HL-60 (cell line): ENCODE measurements at regions not wholly inside any gene's neighbourhood (a gene's known extent, or its start where the extent isn't known, plus 50 kb on each side); places are given as distances from the start of the nearest gene placed in this dataset.
"Not testable (repeated sequence)": the region's sequence is repeated elsewhere in the genome, so short reads cannot be mapped to it uniquely, and the experiment has no call there.

ENCODE experiments used
- DNase-seq, 2 experiments: peaks; one replicate each; pipeline ENCODE4 v3.0.0-alpha.2; 2010 to 2020; ENCODE audit warnings: low read depth in 1 of 2, low spot score in 1 of 2
- H3K27ac ChIP-seq: fragments of 250-450 bp; sonication (Bioruptor Pico); replicated peaks from 2 replicates; pipeline ENCODE4 v1.5.1; 2020; ENCODE audit warnings: mild to moderate bottlenecking, moderate library complexity
- H3K27me3 ChIP-seq: fragments of 250-450 bp; sonication (Bioruptor Pico); 2 replicates; pipeline ENCODE4 v1.5.1; 2021; ENCODE audit warnings: mild to moderate bottlenecking, moderate library complexity; ENCODE audit not compliant: insufficient read depth, poor library complexity, severe bottlenecking
- H3K4me3 ChIP-seq: replicated peaks from 2 replicates; pipeline ENCODE4 v1.5.1; 2011; ENCODE audit warnings: mild to moderate bottlenecking, control low read depth, low read length; ENCODE audit not compliant: insufficient read depth
- GABPA ChIP-seq: IDR thresholded peaks from 2 replicates; pipeline ENCODE4 v1.6.1; 2012; ENCODE audit warnings: low read depth
- POLR2AphosphoS5 ChIP-seq: IDR thresholded peaks from 2 replicates; pipeline ENCODE4 v1.6.1; 2012; ENCODE audit warnings: low read depth
- SPI1 ChIP-seq: IDR thresholded peaks from 2 replicates; pipeline ENCODE4 v1.6.1; 2012; ENCODE audit warnings: low read depth, mild to moderate bottlenecking, borderline replicate concordance
- TF ChIP-seq, protein P1 (sequence below): IDR thresholded peaks from one replicate; pipeline ENCODE4 v1.5.1; 2011; ENCODE audit warnings: low read length, control low read depth, inconsistent platforms; ENCODE audit not compliant: insufficient read depth
- TF ChIP-seq, protein P2 (sequence below): IDR thresholded peaks from 2 replicates; pipeline ENCODE4 v1.6.1; 2012; ENCODE audit warnings: low read depth; ENCODE audit not compliant: insufficient replicate concordance

DNA sequence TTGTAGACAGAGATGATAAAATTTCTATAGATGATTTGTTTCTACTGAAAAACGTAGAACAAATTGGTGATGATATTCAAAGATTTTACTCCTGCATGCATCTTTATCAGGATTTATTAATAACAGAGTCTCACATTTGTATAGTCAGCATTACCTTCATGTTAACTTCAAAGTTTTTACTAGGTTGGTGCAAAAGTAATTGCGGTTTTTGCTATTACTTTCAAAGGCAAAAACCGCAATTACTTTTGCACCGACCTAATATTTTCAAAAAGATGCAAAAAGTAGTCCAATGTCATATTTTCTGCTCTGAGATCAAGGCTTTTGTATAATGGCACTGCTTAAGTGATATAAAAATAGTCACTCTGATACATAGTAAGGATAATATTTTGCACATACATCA lies 536.4 kb upstream of the ADGRL3 start:
- Histone ChIP-seq H3K4me3 (no peak overlapping the region), H3K27ac (no peak overlapping the region), H3K27me3 (no peaks in the 10 kb centered on the region)
- no peak for DNase-seq
- TF ChIP-seq, protein P1, sequence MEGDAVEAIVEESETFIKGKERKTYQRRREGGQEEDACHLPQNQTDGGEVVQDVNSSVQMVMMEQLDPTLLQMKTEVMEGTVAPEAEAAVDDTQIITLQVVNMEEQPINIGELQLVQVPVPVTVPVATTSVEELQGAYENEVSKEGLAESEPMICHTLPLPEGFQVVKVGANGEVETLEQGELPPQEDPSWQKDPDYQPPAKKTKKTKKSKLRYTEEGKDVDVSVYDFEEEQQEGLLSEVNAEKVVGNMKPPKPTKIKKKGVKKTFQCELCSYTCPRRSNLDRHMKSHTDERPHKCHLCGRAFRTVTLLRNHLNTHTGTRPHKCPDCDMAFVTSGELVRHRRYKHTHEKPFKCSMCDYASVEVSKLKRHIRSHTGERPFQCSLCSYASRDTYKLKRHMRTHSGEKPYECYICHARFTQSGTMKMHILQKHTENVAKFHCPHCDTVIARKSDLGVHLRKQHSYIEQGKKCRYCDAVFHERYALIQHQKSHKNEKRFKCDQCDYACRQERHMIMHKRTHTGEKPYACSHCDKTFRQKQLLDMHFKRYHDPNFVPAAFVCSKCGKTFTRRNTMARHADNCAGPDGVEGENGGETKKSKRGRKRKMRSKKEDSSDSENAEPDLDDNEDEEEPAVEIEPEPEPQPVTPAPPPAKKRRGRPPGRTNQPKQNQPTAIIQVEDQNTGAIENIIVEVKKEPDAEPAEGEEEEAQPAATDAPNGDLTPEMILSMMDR = no peak
- TF ChIP-seq GABPA (no peak), POLR2AphosphoS5 (no peak), SPI1 (no peak)
- TF ChIP-seq, protein P2, sequence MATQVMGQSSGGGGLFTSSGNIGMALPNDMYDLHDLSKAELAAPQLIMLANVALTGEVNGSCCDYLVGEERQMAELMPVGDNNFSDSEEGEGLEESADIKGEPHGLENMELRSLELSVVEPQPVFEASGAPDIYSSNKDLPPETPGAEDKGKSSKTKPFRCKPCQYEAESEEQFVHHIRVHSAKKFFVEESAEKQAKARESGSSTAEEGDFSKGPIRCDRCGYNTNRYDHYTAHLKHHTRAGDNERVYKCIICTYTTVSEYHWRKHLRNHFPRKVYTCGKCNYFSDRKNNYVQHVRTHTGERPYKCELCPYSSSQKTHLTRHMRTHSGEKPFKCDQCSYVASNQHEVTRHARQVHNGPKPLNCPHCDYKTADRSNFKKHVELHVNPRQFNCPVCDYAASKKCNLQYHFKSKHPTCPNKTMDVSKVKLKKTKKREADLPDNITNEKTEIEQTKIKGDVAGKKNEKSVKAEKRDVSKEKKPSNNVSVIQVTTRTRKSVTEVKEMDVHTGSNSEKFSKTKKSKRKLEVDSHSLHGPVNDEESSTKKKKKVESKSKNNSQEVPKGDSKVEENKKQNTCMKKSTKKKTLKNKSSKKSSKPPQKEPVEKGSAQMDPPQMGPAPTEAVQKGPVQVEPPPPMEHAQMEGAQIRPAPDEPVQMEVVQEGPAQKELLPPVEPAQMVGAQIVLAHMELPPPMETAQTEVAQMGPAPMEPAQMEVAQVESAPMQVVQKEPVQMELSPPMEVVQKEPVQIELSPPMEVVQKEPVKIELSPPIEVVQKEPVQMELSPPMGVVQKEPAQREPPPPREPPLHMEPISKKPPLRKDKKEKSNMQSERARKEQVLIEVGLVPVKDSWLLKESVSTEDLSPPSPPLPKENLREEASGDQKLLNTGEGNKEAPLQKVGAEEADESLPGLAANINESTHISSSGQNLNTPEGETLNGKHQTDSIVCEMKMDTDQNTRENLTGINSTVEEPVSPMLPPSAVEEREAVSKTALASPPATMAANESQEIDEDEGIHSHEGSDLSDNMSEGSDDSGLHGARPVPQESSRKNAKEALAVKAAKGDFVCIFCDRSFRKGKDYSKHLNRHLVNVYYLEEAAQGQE = no peak

DNA sequence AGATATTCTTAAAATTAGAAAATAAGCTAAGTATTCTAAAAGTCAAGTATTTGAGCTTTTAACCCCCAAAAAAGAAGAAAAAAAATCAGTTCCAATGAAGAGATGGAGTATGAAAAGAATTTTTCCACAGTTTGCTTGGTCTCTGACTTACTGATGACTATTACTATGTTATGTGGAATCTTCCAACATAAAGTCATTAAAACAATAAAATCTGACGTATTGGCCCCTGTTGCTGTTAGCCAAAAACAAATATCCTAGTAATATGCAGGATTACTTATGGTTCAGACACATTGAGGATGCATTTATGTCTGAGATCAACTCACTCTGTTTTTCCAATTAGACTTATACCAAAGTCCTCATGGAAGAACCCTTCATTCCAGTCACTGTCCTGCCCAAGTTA lies 517.2 kb upstream of the ADGRL3 start:
- H3K4me3 ChIP-seq = no peak overlapping the region
- H3K27ac ChIP-seq = no peak overlapping the region
- H3K27me3 ChIP-seq = no peaks in the 10 kb centered on the region
- TF ChIP-seq POLR2AphosphoS5 (no peak), SPI1 (no peak)
- no peak for DNase-seq

DNA sequence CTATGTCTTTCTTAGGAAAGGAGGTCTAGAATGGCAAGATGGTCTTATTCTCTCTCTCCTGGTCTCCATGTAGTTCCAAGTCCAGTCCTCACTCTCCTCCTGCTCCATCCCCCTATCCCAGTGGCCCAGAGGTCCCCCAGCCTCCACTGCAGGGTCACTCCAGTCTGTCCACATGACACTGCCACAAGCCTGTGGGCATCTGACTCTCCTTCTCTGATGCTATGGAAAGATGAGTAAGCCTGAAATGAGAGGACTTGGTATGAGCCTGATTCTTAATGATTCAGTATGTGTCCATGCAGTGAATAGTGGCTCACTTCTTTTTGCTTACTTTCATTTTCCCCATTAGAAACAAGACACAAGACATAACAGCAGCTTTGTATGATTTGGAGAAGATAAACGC lies 516.8 kb upstream of the ADGRL3 start:
- TF ChIP-seq, protein P2 = no peak
- no peak for TF ChIP-seq GABPA
- TF ChIP-seq, protein P1 = no peak
- no peak for TF ChIP-seq POLR2AphosphoS5
- TF ChIP-seq SPI1 = no peak
- Histone ChIP-seq H3K27ac (no peak overlapping the region), H3K4me3 (no peak overlapping the region), H3K27me3 (no peaks in the 10 kb centered on the region)
- no peak for DNase-seq

DNA sequence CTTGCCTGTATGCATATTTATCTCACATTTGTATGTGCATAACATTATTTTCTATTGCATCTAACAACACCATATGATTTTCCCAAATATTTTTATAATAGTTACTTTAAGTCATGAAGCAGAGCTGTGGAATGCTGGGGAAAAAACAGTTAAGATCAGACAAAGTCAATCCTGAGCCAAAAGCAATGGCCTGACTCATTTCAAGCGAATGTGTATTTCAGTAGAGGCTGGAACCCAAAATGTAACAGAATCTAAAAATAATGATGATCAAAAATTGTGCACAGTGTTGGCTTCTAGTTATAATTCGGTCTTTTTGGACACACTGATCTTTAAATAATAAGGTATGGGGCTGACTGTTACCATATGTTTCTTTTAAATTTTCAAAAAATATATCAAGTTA lies 516.2 kb upstream of the ADGRL3 start:
- TF ChIP-seq, protein P2 = no peak
- no peak for TF ChIP-seq GABPA
- no peak for TF ChIP-seq POLR2AphosphoS5
- TF ChIP-seq, protein P1 = no peak
- Histone ChIP-seq H3K4me3 (no peak overlapping the region), H3K27ac (no peak overlapping the region), H3K27me3 (no peaks in the 10 kb centered on the region)
- no peak for DNase-seq

DNA sequence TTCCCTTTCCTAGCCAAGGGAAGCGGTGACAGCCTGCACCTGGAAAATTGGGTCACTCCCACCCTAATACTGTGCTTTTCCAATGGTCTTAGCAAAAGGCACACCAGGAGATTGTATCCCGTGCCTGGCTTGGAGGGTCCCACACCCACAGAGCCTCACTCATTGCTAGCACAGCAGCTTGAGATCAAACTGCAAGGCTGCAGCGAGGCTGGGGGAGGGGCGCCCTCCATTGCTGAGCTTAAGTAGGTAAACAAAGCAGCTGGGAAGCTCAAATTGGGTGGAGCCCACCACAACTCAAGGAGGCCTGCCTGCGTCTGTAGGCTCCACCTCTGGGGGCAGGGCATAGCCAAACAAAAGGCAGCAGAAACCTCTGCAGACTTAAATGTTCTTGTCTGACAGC lies 504.1 kb upstream of the ADGRL3 start:
- H3K27ac ChIP-seq, H3K27me3 ChIP-seq, H3K4me3 ChIP-seq, DNase-seq: not testable (repeated sequence)
